Lung (tissue), 9 donors: ENCODE measurements at regions not wholly inside any gene's neighbourhood (a gene's known extent, or its start where the extent isn't known, plus 50 kb on each side); places are given as distances from the start of the nearest gene placed in this dataset.
"Not testable (repeated sequence)": the region's sequence is repeated elsewhere in the genome, so short reads cannot be mapped to it uniquely, and the experiment has no call there.

Experiments used
- ATAC-seq: fragments of 200-7000 bp; cut with Tn5 transposase; one replicate; pipeline ENCODE4 v1.9.1; 2020; ENCODE audit warnings: moderate number of reproducible peaks; ENCODE audit not compliant: insufficient read depth, low FRiP score
- DNase-seq, 3 donors: peaks; one replicate each; pipeline ENCODE4 v3.0.0-alpha.2; 2013 to 2017
- H3K27ac ChIP-seq, 2 donors: one replicate each; pipeline ENCODE4 v1.5.1; 2013; ENCODE audit warnings: mild to moderate bottlenecking in 2 of 2, moderate library complexity in 2 of 2, control low read depth in 1 of 2, inconsistent platforms in 1 of 2, low read depth in 1 of 2, low read length in 1 of 2
- H3K27me3 ChIP-seq, 3 donors: one replicate each; pipeline ENCODE4 v1.5.1; 2013; ENCODE audit warnings: low read length in 2 of 3; ENCODE audit not compliant: control insufficient read depth in 3 of 3, insufficient read depth in 3 of 3
- H3K36me3 ChIP-seq, 4 donors: one replicate each; pipeline ENCODE4 v1.5.1; 2013; ENCODE audit warnings: low read length in 4 of 4, mild to moderate bottlenecking in 1 of 4, moderate library complexity in 1 of 4; ENCODE audit not compliant: control insufficient read depth in 4 of 4, insufficient read depth in 4 of 4
- H3K4me1 ChIP-seq, 5 donors: one replicate each; pipeline ENCODE4 v1.5.1; 2013; ENCODE audit warnings: low read length in 5 of 5, mild to moderate bottlenecking in 2 of 5, moderate library complexity in 1 of 5; ENCODE audit not compliant: control insufficient read depth in 5 of 5, insufficient read depth in 5 of 5
- H3K4me3 ChIP-seq: one replicate; pipeline ENCODE4 v1.5.1; 2013; ENCODE audit warnings: mild to moderate bottlenecking, control low read depth, moderate library complexity
- H3K9ac ChIP-seq, 2 donors: one replicate each; pipeline ENCODE4 v1.5.1; 2013; ENCODE audit warnings: low read length in 2 of 2, control low read depth in 1 of 2; ENCODE audit not compliant: insufficient read depth in 1 of 2
- H3K9me3 ChIP-seq, 4 donors: one replicate each; pipeline ENCODE4 v1.5.1; 2013; ENCODE audit warnings: low read length in 3 of 4, mild to moderate bottlenecking in 1 of 4, moderate library complexity in 1 of 4; ENCODE audit not compliant: control insufficient read depth in 4 of 4, insufficient read depth in 3 of 4
- WGBS, 2 donors: extraction: QIAGEN DNeasy Blood & Tissue Kit; methylation state at CpG; one replicate each; pipeline ENCODE4 v1.1.7; 2013; 5-methylcytosine and 5-hydroxymethylcytosine counted together
- donor health status: Bipolar disorder and iron deficiency.
- donor health status: healthy.
- donor health status: DM: yes; HTN: yes; CAD: no.

DNA sequence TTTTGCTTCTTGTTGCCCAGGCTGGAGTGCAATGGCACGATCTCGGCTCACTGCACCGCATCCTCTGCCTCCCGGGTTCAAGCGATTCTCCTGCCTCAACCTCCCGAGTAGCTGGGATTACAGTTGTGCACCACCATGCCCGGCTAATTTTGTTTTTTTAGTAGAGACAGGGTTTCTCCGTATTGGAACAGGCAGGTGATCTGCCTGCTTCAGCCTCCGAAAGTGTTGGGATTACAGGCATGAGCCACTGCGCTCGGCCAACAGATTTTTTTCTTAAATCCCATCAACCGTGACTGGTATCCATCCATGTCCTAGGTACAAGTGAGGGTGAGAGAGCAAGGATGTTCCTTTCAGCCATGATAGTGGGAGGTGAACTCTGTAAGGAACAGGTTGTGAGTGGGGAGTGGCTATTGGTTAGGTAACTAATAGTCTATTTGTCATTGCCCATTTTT, 103.8 kb upstream of the TPTE start:
- not testable (repeated sequence) for H3K4me3 ChIP-seq, H3K27me3 ChIP-seq, H3K9ac ChIP-seq, DNase-seq, H3K4me1 ChIP-seq, H3K27ac ChIP-seq, H3K36me3 ChIP-seq
- peaks cover 4 to 49% (median 25%) of the 10 kb centered on the region in 4 donors for H3K9me3 ChIP-seq
- ATAC-seq, result peak; percentile 7
- 75% methylated on average over 12 of the region's 12 CpGs for WGBS, 2 donors

DNA sequence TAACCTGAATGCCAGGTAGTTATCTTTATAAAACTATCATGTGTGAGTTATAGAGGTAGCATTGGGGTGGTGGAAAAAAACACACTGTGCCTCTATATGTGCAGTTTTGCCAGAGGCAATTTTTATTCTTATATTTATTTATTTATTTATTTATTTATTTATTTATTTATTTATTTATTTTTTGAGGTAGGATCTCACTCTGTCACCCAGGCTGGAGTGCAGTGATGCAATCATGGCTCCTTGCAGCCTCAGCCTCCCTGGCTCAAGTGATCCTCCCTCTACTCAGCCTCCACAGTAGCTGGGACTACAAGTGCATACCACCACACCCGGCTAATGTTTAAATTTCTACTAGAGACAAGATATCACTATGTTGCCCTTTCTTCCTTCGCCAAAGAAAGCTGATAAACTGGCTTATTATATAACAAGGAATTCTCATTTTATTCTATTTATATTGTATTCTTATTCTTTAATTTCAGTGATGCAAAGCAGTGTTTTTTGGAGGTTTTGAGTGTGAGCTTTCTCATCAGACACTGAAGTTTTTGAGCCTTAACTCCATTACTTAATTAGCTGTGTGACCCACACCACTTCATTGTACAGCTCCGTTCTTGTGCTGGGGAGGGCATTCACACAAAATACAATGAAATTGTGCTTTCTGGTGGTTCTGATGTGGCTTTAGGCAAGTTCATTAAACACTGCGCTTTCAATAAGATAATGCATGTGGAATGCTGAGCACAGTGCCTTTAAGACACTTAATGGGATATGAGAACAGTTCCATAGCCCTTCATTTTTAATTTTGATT, 102.9 kb upstream of the TPTE start:
- not testable (repeated sequence) for H3K4me1 ChIP-seq, H3K27me3 ChIP-seq, H3K36me3 ChIP-seq, ATAC-seq, DNase-seq, H3K27ac ChIP-seq, H3K9ac ChIP-seq, H3K4me3 ChIP-seq
- 49 to 57% methylated on average over 4 of the region's 4 CpGs for WGBS, 2 donors
- H3K9me3 ChIP-seq, result peaks cover 4 to 46% (median 24%) of the 10 kb centered on the region in 4 donors

DNA sequence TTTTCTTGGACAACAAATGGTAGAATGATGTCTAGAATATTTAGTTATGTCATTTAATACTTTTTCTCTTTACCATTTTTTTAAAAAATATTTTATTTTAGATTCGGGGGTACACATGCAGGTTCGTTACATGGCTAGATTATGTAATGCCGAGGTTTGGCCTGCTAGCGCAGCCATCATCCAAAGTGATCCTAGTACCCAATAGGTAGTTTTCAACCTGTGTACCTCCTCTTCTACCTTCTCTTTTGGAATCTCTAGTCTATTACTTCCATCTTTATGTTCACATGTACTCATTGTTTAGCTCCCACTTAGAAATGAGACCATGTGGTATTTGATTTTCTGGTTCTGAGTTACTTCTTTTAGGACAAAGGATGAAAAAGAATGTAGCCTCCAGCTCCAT, 100.2 kb upstream of the TPTE start:
- ATAC-seq, DNase-seq, H3K27me3 ChIP-seq, H3K9ac ChIP-seq, H3K36me3 ChIP-seq, H3K4me1 ChIP-seq, H3K4me3 ChIP-seq, H3K27ac ChIP-seq: not testable (repeated sequence)
- peaks cover 7 to 48% (median 17%) of the 10 kb centered on the region in 4 donors for H3K9me3 ChIP-seq
- 63 to 72% methylated on average over 4 of the region's 4 CpGs for WGBS, 2 donors

DNA sequence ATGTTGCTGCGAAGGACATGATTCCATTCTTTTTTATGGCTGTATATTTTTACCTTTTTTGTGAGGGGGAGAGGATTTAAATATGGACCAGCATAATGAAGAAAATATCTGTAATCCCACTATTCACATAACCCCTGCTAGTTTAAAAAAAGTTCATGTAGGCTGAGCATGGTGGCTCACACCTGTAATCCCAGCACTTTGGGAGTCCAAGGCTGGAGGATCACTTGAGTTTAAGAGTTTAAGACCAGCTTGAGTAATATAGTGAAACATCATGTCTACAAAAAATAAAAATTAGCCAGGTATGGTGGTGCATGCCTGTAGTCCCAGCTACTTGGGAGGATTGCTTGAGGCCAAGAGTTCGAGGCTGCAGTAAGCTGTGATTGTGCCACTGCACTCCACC, 99.8 kb upstream of the TPTE start:
- H3K4me3 ChIP-seq, H3K36me3 ChIP-seq, DNase-seq, H3K4me1 ChIP-seq, H3K27me3 ChIP-seq, ATAC-seq, H3K27ac ChIP-seq, H3K9ac ChIP-seq: not testable (repeated sequence)
- H3K9me3 ChIP-seq, result peaks cover 5 to 44% (median 16%) of the 10 kb centered on the region in 4 donors
- WGBS, 2 donors, result 41 to 53% methylated on average over 2 of the region's 2 CpGs

DNA sequence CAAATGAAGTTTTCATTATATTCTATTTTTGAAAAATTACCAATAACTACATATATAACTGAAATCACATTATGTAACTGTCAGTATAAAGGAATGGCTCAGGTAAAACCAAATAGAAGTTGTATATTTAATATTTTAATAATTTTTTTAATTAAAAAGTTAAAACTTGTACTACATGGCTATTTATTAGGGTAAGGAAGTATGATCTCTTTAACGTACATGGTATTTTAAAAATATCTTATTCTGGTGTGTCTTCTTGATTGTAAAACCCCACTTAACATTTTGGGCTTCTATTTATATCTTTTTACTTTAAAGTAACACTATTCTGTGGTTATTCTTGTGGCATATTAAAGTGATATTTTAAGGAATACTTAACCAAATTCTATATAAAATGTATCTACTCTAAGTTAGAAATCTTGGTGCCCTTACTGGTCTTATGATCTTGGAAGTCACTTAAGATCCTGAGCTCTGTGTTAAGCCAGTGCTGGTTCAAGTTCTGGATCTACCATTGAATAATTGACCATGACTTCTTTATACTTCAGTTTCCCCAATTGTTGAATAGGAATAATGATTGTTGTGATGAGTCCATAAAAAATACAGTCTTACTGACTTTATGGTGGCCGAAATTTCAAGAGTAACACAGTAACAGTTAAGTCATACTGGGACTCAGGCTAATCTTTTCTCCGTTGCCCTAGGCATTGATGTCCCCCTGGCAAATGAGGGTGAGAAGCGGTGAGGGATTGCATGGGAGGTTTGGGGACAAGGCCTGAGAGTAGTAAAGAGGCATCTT, 97.1 kb upstream of the TPTE start:
- not testable (repeated sequence) for H3K27ac ChIP-seq, H3K4me1 ChIP-seq, H3K27me3 ChIP-seq, ATAC-seq, H3K9ac ChIP-seq, H3K36me3 ChIP-seq, H3K4me3 ChIP-seq, DNase-seq
- WGBS, 2 donors, result 58 to 66% methylated on average over 4 of the region's 4 CpGs
- peaks cover 7 to 43% (median 14%) of the 10 kb centered on the region in 4 donors for H3K9me3 ChIP-seq

DNA sequence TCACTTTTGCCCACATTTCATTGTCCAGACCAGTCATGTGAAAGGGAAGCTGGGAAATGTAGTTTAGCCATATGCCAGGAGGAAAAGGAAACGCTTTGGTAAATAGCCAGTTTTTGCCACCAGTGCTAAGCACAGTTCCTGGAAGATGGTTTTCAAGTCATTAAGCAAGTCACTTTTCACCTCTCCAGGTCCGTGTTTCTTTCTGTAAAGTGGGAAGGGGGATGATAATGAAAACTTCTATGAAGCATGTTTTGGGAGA, 96.6 kb upstream of the TPTE start:
- not testable (repeated sequence) for DNase-seq, H3K27ac ChIP-seq, H3K9ac ChIP-seq, H3K27me3 ChIP-seq, H3K4me1 ChIP-seq, ATAC-seq, H3K4me3 ChIP-seq, H3K36me3 ChIP-seq
- H3K9me3 ChIP-seq, result peaks cover 7 to 43% (median 16%) of the 10 kb centered on the region in 4 donors
- WGBS, 2 donors, result 17 to 26% methylated on average over 1 of the region's 2 CpGs
